IMR-90 (cell line): ENCODE measurements at regions not wholly inside any gene's neighbourhood (a gene's known extent, or its start where the extent isn't known, plus 50 kb on each side); places are given as distances from the start of the nearest gene placed in this dataset.

Source experiments
- ATAC-seq: fragments of 200-7000 bp; cut with Tn5 transposase; 2 replicates; pipeline ENCODE4 v1.9.1; 2020; ENCODE audit warnings: low read depth, mild to moderate bottlenecking, moderate library complexity
- BruUV-seq: library from RNA; stranded (reverse); fragments of 400-500 nt; replicated peaks from 2 replicates; lab custom pipeline; 2021; lab: Mats Ljungman, UMichigan
- CTCF ChIA-PET: fragments of 300-600 bp; formaldehyde crosslinking; extraction: SDS; loops from one replicate; lab custom pipeline; 2021; ENCODE audit warnings: antibody characterized with exemption; lab: Yijun Ruan, JAX
- POLR2A ChIA-PET: fragments of 300-600 bp; sonication (Branson Sonifier 250); formaldehyde crosslinking; loops from one replicate; lab custom pipeline; 2022; ENCODE audit warnings: antibody characterized with exemption; ENCODE audit not compliant: unreplicated experiment; lab: Charles Lee
- DNase-seq: peaks from one replicate; pipeline ENCODE4 v3.0.0; 2013
- H2AFZ ChIP-seq: replicated peaks from 2 replicates; pipeline ENCODE3; 2013; ENCODE audit warnings: low read length, mild to moderate bottlenecking; ENCODE audit not compliant: poor library complexity
- H2AK5ac ChIP-seq: 2 replicates; pipeline ENCODE4 v1.6.1; 2013; ENCODE audit warnings: low read depth, low read length, inconsistent platforms
- H2AK9ac ChIP-seq: replicated peaks from 2 replicates; pipeline ENCODE3; 2013; ENCODE audit warnings: mild to moderate bottlenecking, low read depth, low read length, moderate library complexity; ENCODE audit not compliant: poor library complexity
- H2BK120ac ChIP-seq: 2 replicates; pipeline ENCODE4 v1.6.1; 2013; ENCODE audit warnings: low read depth, low read length, inconsistent platforms
- H2BK15ac ChIP-seq: 3 replicates; pipeline ENCODE4 v1.6.1; 2013; ENCODE audit warnings: low read depth, low read length, inconsistent platforms
- H2BK20ac ChIP-seq: 2 replicates; pipeline ENCODE4 v1.6.1; 2013; ENCODE audit warnings: low read depth, mild to moderate bottlenecking, inconsistent platforms, low read length, moderate library complexity
- H2BK5ac ChIP-seq: 2 replicates; pipeline ENCODE4 v1.6.1; 2013; ENCODE audit warnings: mild to moderate bottlenecking, low read depth, low read length, inconsistent platforms; ENCODE audit not compliant: poor library complexity, severe bottlenecking
- H3K14ac ChIP-seq: replicated peaks from 2 replicates; pipeline ENCODE4 v1.6.1; 2013; ENCODE audit warnings: low read depth, low read length, inconsistent platforms
- H3K18ac ChIP-seq: 2 replicates; pipeline ENCODE4 v1.6.1; 2013; ENCODE audit warnings: low read depth, low read length, control low read depth
- H3K23ac ChIP-seq: 2 replicates; pipeline ENCODE4 v1.6.1; 2013; ENCODE audit warnings: low read depth, low read length, inconsistent platforms
- H3K27ac ChIP-seq: 2 replicates; pipeline ENCODE4 v1.5.1; 2013; ENCODE audit warnings: mild to moderate bottlenecking, control low read depth, low read length; ENCODE audit not compliant: insufficient read depth
- H3K27me3 ChIP-seq: 2 replicates; pipeline ENCODE4 v1.6.1; 2013; ENCODE audit warnings: low read length; ENCODE audit not compliant: control insufficient read depth, insufficient read depth
- H3K36me3 ChIP-seq: 2 replicates; pipeline ENCODE4 v1.6.1; 2013; ENCODE audit warnings: low read length, mixed read lengths; ENCODE audit not compliant: control insufficient read depth, insufficient read depth
- H3K4ac ChIP-seq: 2 replicates; pipeline ENCODE4 v1.6.1; 2013; ENCODE audit warnings: low read depth, low read length, inconsistent platforms
- H3K4me1 ChIP-seq: 2 replicates; pipeline ENCODE4 v1.6.1; 2013; ENCODE audit warnings: low read length, mixed read lengths; ENCODE audit not compliant: control insufficient read depth, insufficient read depth
- H3K4me2 ChIP-seq: 2 replicates; pipeline ENCODE4 v1.6.1; 2013; ENCODE audit warnings: low read depth, mild to moderate bottlenecking, control low read depth, low read length, moderate library complexity
- H3K4me3 ChIP-seq: 2 replicates; pipeline ENCODE4 v1.5.1; 2013; ENCODE audit warnings: low read depth, mild to moderate bottlenecking, control low read depth, low read length, moderate library complexity; ENCODE audit not compliant: insufficient read depth
- H3K56ac ChIP-seq: 2 replicates; pipeline ENCODE4 v1.6.1; 2013; ENCODE audit warnings: low read length, inconsistent platforms; ENCODE audit not compliant: insufficient read depth; ENCODE audit errors: extremely low read depth
- H3K79me1 ChIP-seq, 2 experiments: 2 replicates each; pipeline ENCODE4 v1.6.1; 2013; ENCODE audit warnings: low read length in 2 of 2, inconsistent platforms in 1 of 2, low read depth in 1 of 2
- H3K9ac ChIP-seq: 2 replicates; pipeline ENCODE4 v1.6.1; 2013; ENCODE audit warnings: low read depth, low read length, control low read depth
- H3K9me1 ChIP-seq: 2 replicates; pipeline ENCODE4 v1.6.1; 2013; ENCODE audit warnings: low read length, inconsistent platforms; ENCODE audit not compliant: insufficient read depth
- H3K9me3 ChIP-seq: 2 replicates; pipeline ENCODE4 v1.6.1; 2013; ENCODE audit warnings: low read length; ENCODE audit not compliant: control insufficient read depth, insufficient read depth
- H4K20me1 ChIP-seq: 2 replicates; pipeline ENCODE4 v1.6.1; 2013; ENCODE audit warnings: low read length, inconsistent platforms; ENCODE audit not compliant: insufficient read depth
- H4K5ac ChIP-seq: 2 replicates; pipeline ENCODE4 v1.6.1; 2013; ENCODE audit warnings: mild to moderate bottlenecking, low read depth, low read length, control low read depth
- H4K8ac ChIP-seq, 2 experiments: 2 replicates each; pipeline ENCODE4 v1.6.1; 2013; ENCODE audit warnings: low read depth in 2 of 2, low read length in 2 of 2, control low read depth in 1 of 2, inconsistent platforms in 1 of 2
- H4K91ac ChIP-seq: 2 replicates; pipeline ENCODE4 v1.6.1; 2013; ENCODE audit warnings: low read depth, low read length, inconsistent platforms; ENCODE audit not compliant: insufficient read depth
- CEBPB ChIP-seq: IDR thresholded peaks from 2 replicates; pipeline ENCODE4 v1.6.1; 2012; ENCODE audit warnings: low read depth, low read length, improper control_type of control experiment
- RFX5 ChIP-seq: IDR thresholded peaks from 2 replicates; pipeline ENCODE4 v1.8.0; 2012; ENCODE audit warnings: low read depth, mild to moderate bottlenecking, low read length, moderate library complexity
- WGBS, 2 experiments: methylation state at CpG; one replicate each; pipeline versions ENCODE4 v1.1.5 to v1.1.7; 2013; ENCODE audit warnings: missing lambda C conversion rate in 2 of 2; ENCODE audit not compliant: insufficient read length in 1 of 2; ENCODE audit errors: extremely low coverage in 2 of 2; 5-methylcytosine and 5-hydroxymethylcytosine counted together
- dilution Hi-C: fragments of 300-500 bp; cut with HindIII; formaldehyde crosslinking; loops from one replicate; pipeline ENCODE4 v1.14.3; 2018; ENCODE audit warnings: low sequenced_read_pairs; ENCODE audit not compliant: unreplicated experiment
- in situ Hi-C: fragments of 300-500 bp; cut with MboI; formaldehyde crosslinking; loops from 3 replicates; pipeline ENCODE4 v1.14.3; 2019; ENCODE audit warnings: low sequenced_read_pairs, inconsistent platforms, mixed read lengths
- intact Hi-C: fragments of 100-400 bp; cut with micrococcal nuclease; formaldehyde crosslinking; loops from 2 replicates; pipeline ENCODE4 v1.10.0; 2022

- no peak overlapping the region for H3K18ac ChIP-seq
- DNase-seq = no peak
- no peak overlapping the region for H3K27ac ChIP-seq
- no peak overlapping the region for H2BK120ac ChIP-seq
- no peak overlapping the region for H4K91ac ChIP-seq
- H3K9me1 ChIP-seq = no peaks in the 10 kb centered on the region
- H4K5ac ChIP-seq = no peak overlapping the region
- POLR2A ChIA-PET = no interaction called here
- no peaks in the 10 kb centered on the region for H3K27me3 ChIP-seq
- no peaks in the 10 kb centered on the region for H4K20me1 ChIP-seq
- no peak overlapping the region for H2BK20ac ChIP-seq
- no peak overlapping the region for H3K4me3 ChIP-seq
- in situ Hi-C loops = no loop called here
- no peak overlapping the region for H3K4ac ChIP-seq
- no peak overlapping the region for H3K56ac ChIP-seq
- no peak overlapping the region for H3K23ac ChIP-seq
- intact Hi-C loops = no loop called here
- no peak overlapping the region for H3K14ac ChIP-seq
- TF ChIP-seq CEBPB (peak; percentile 74), RFX5 (no peak)
- no peaks in the 10 kb centered on the region for H3K9me3 ChIP-seq
- no peak overlapping the region for H2AK5ac ChIP-seq
- H2BK15ac ChIP-seq = no peak overlapping the region
- no peak overlapping the region for H4K8ac ChIP-seq
- H2BK5ac ChIP-seq = no peak overlapping the region
- no peak overlapping the region for H2AK9ac ChIP-seq
- dilution Hi-C loops = no loop called here
- no CpG with 5 or more reads among the region's 1 CpG for WGBS, 2 experiments
- no peak overlapping the region for H2AFZ ChIP-seq
- CTCF ChIA-PET = interaction anchor here (0.6 kb wide), 1 partner anchor 226 kb away, joined by 3 read pairs; no protein-coding TSS in a partner anchor
- H3K4me2 ChIP-seq = no peak overlapping the region
- H3K9ac ChIP-seq = no peak overlapping the region
- no peak for ATAC-seq
- H3K36me3 ChIP-seq = no peaks in the 10 kb centered on the region
- no peaks in the 10 kb centered on the region for H3K79me1 ChIP-seq
- no peaks in the 10 kb centered on the region for H3K4me1 ChIP-seq
- BruUV-seq = no TSS peak
Measured at GRCh38 chr5:68060382-68060781, 155.2 kb upstream of the PIK3R1 start.
